SK-N-MC (cell line): ENCODE measurements at regions not wholly inside any gene's neighbourhood (a gene's known extent, or its start where the extent isn't known, plus 50 kb on each side); places are given as distances from the start of the nearest gene placed in this dataset.

ENCODE experiments used
- DNase-seq: peaks from one replicate; pipeline ENCODE4 v3.0.0-alpha.2; 2011; ENCODE audit warnings: low read depth, low spot score
- H3K27ac ChIP-seq: fragments of 200-600 bp; sonication (generic); 2 replicates; pipeline ENCODE4 v1.5.1; 2016; ENCODE audit warnings: mixed run types
- H3K36me3 ChIP-seq: fragments of 200-600 bp; sonication (generic); 2 replicates; pipeline ENCODE4 v1.6.1; 2017; ENCODE audit warnings: antibody characterized with exemption, low read length, mixed read lengths; ENCODE audit not compliant: insufficient read depth
- H3K4me3 ChIP-seq: fragments of 200-600 bp; sonication (generic); 2 replicates; pipeline ENCODE4 v1.5.1; 2016
- H3K9ac ChIP-seq: fragments of 200-600 bp; sonication (generic); 2 replicates; pipeline ENCODE4 v1.8.0; 2017; ENCODE audit warnings: mixed run types, mixed read lengths; ENCODE audit not compliant: insufficient read length
- H3K9me3 ChIP-seq: fragments of 200-600 bp; sonication (generic); 2 replicates; pipeline ENCODE4 v1.6.1; 2017; ENCODE audit warnings: low read depth, mild to moderate bottlenecking, antibody characterized with exemption, low read length, moderate library complexity, mixed read lengths
- EZH2 ChIP-seq: fragments of 200-600 bp; sonication (generic); IDR thresholded peaks from one replicate; pipeline ENCODE4 v1.6.1; 2017; ENCODE audit warnings: antibody characterized with exemption
- FOXP2 ChIP-seq: optimal IDR thresholded peaks from 2 replicates; pipeline ENCODE3; 2011; ENCODE audit warnings: mild to moderate bottlenecking, moderate library complexity; ENCODE audit not compliant: insufficient read depth; ENCODE audit errors: extremely low read length, control extremely low read depth
- POLR2AphosphoS5 ChIP-seq: IDR thresholded peaks from 2 replicates; pipeline ENCODE4 v1.6.1; 2012; ENCODE audit warnings: mild to moderate bottlenecking, low read depth, low read length, borderline replicate concordance

GRCh38 chr11:70823771-70824170, 425.4 kb downstream of the CTTN start:
- no peak for DNase-seq
- Histone ChIP-seq H3K9ac (no peak overlapping the region), H3K27ac (no peak overlapping the region), H3K9me3 (no peaks in the 10 kb centered on the region), H3K4me3 (no peak overlapping the region), H3K36me3 (no peaks in the 10 kb centered on the region)
- TF ChIP-seq POLR2AphosphoS5 (no peak), FOXP2 (no peak), EZH2 (no peak)

DNA sequence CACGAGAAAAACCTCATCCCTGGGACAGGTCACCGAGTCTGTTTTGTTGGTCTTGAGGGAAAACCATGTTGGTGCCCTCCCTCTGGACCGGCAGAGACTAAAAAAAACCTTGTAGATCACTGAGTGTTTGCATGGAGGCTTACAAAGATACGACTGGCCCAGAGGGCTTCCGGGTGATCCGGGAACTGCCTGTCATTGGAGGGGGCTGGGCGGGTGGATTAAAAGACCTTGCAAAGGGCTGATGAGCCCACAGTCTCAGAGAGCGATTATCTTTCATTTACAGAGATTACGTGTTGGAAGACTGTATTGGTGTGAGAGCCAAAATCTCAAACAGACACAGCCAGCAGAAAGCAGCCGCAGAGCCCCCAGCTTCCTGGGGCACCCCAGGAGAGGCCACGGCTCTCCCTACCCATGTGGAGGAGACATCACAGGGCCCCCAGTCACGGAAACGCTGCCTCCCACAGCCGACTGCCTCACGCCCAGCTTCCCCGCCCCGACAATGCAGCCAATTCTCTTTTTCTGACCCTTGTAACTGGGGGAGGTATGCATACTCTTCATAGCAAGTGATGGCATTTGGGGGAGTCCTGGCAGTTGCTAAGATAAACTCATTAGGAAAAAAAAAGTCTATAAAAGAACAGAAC, 426.4 kb downstream of the CTTN start:
- no peak overlapping the region for H3K9ac ChIP-seq
- no peak for DNase-seq
- H3K9me3 ChIP-seq: no peaks in the 10 kb centered on the region
- H3K27ac ChIP-seq: no peak overlapping the region
- H3K4me3 ChIP-seq: no peak overlapping the region
- no peaks in the 10 kb centered on the region for H3K36me3 ChIP-seq
- TF ChIP-seq FOXP2 (no peak), EZH2 (no peak), POLR2AphosphoS5 (no peak)

DNA sequence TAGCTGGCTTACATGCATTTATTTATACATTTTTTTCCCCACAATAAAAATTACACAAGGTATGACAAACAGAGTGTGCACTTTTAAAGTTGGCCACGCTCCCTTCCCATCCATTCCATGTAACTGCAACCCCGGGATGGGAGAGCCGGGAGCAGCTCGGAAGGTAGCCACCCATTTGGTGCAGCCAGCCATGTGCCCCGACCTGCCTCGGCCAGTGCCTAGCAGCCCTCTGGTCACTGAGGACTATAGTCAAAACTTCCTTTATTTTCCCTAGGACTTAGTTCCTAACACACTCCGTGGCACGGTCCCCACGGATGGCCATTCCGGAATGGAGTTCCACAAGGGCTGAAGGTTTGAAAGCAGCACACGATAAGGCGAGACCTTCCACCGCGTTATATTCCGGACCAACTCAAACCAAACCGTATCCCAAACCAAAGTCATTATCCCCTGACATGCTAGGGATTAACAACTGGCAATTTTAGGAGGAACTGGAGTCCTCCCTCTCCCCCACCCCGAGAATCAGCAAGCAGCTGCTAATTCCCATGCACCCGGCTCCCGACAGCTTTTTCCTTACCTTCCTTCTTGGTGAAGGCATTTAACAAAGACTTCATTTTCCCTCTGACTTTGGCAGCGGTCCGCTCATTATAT, 426.4 kb downstream of the SHANK2 start:
- Histone ChIP-seq H3K36me3 (no peaks in the 10 kb centered on the region), H3K27ac (no peak overlapping the region), H3K9ac (no peak overlapping the region), H3K9me3 (no peaks in the 10 kb centered on the region), H3K4me3 (no peak overlapping the region)
- no peak for DNase-seq
- TF ChIP-seq EZH2 (peak; percentile 42), FOXP2 (no peak), POLR2AphosphoS5 (no peak)

DNA sequence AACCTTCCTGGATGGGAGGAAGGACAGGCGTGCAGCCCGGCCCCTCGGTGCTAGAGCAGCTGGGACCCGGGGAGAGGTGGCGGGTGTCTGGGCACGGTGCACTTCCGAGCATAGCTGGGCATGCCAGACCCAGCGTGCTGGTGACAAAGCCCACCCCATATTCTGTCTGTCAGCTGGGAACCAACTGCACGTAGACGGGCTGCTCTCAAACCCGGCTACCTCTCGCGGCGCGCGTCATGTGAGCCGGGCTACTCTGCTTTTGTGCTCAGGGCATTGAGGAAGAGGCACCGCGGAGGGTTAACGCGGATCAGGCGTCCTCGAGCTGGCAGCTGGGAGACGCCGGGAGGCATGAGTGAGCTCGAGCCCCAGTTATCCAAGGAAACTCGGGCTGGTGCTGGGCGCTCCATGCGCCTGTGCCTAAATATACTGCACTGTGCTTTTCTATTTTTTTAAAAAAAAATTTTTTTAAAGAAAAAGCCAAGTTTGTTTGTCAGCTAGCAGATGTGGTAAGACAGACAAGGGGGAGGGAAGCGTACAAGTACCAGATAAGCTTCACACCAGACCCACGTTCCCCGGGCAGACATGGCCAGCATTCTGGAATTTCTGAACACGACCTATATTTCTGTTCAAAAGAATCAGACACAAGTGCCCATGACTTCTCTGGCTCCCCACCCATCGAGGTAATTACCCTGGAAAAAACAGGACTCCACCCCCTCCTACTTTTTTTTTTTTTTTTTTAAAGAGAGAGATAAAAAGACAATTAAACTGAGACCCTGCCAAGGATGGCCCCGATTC, 425.6 kb downstream of the SHANK2 start:
- no peak for DNase-seq
- H3K9me3 ChIP-seq: no peaks in the 10 kb centered on the region
- no peak for TF ChIP-seq EZH2
- no peak for TF ChIP-seq POLR2AphosphoS5
- TF ChIP-seq FOXP2: no peak
- H3K27ac ChIP-seq: no peak overlapping the region
- H3K4me3 ChIP-seq: no peak overlapping the region
- H3K36me3 ChIP-seq: no peaks in the 10 kb centered on the region
- no peak overlapping the region for H3K9ac ChIP-seq

- no peak overlapping the region for H3K4me3 ChIP-seq
- no peak for DNase-seq
- H3K9me3 ChIP-seq: no peaks in the 10 kb centered on the region
- H3K9ac ChIP-seq: no peak overlapping the region
- H3K36me3 ChIP-seq: no peaks in the 10 kb centered on the region
- TF ChIP-seq POLR2AphosphoS5: no peak
- no peak for TF ChIP-seq FOXP2
- no peak overlapping the region for H3K27ac ChIP-seq
These were observed 423.7 kb downstream of the SHANK2 start for GRCh38 chr11:70828593-70829082.

DNA sequence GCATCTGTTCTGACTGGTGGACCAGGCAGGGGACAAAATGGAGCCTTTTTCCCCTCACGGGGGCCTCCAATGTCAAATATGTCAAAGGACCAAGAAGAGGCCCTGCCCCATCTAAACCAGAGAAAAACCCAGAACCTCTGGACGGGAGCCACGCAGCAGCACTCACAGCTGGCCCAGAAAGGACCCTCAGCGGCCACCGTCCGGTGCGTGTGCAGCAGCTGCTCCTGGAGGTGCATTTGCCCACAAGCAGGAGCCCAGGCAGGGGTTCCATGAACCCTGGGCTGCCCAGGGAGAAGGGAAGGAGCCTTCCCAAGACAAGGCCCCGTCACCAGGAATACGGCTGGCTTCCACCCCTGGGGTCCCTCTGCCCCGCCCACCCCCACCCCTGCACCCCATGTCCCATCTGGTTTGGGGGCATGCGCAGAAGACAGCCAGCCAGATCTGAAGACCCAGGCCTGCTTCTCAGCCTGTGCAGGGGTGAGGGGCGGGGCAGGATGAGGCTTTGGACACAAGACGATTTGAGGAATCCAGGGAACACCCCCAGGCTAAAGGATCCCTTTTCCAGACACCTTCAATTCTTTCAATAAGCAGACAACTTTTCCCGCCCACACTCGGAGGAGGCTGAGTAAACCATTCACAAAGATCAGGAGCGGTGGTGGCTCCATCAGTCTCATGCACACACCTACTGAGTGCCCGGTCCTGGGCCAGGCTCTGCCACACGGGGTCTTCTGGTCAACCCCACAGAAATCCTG, 423.1 kb downstream of the SHANK2 start:
- H3K27ac ChIP-seq: no peak overlapping the region
- H3K4me3 ChIP-seq: no peak overlapping the region
- DNase-seq: no peak
- H3K9me3 ChIP-seq: no peaks in the 10 kb centered on the region
- H3K9ac ChIP-seq: no peak overlapping the region
- no peak for TF ChIP-seq FOXP2
- no peaks in the 10 kb centered on the region for H3K36me3 ChIP-seq

DNA sequence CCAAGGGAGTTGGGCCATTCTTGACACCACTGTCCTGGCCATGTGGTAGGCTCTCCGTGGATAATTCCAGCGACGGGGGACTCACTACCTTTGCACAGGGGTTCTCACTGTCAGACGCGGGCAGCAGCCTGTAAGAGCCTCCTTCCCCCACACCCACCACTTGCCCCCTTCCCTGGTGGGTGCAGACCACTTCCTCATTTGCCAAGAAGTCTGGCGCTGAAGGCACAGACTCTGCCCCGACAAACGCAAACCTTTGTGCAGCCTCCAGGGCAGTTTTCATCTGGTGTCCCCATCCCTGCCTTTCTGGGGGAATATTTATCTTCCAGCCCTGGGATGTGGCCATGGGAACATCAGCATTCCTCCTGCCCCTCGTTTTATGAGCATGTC, 422.5 kb downstream of the SHANK2 start:
- DNase-seq: no peak
- Histone ChIP-seq H3K36me3 (no peaks in the 10 kb centered on the region), H3K9me3 (no peaks in the 10 kb centered on the region), H3K27ac (no peak overlapping the region), H3K9ac (no peak overlapping the region), H3K4me3 (no peak overlapping the region)
- TF ChIP-seq EZH2: no peak
- TF ChIP-seq FOXP2: no peak
- TF ChIP-seq POLR2AphosphoS5: no peak

DNA sequence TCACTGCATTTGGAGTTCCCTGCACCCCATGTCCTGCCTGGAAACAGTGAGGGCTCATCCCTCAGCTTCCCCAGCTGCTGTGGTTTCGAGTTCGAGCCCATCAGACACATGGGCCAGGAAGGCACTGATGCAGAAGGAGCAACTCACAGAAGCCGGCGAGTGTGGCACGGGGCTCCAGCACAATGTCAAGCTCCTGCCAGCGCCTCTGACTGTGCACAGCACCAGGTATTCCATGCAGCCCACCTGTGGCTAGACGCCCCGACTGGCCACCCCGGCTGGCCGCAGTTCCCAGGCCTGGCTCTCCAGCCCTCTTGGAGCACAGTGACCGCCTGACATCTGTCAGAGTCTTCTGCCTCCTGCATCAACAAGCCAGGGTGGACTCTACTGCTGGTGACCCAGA, 419.4 kb downstream of the SHANK2 start:
- no peak overlapping the region for H3K27ac ChIP-seq
- H3K4me3 ChIP-seq: no peak overlapping the region
- TF ChIP-seq EZH2 (no peak), FOXP2 (no peak), POLR2AphosphoS5 (no peak)
- no peaks in the 10 kb centered on the region for H3K36me3 ChIP-seq
- H3K9ac ChIP-seq: no peak overlapping the region
- no peaks in the 10 kb centered on the region for H3K9me3 ChIP-seq
- no peak for DNase-seq
